Stimulated activated CD4-positive, alpha-beta T cell treated with anti-CD3 and anti-CD28 coated beads, Interleukin-1b, Interleukin-23, amount 100 ng/mL, for 4 hours (primary cell): ENCODE measurements at regions not wholly inside any gene's neighbourhood (a gene's known extent, or its start where the extent isn't known, plus 50 kb on each side); places are given as distances from the start of the nearest gene placed in this dataset.
"Not testable (repeated sequence)": the region's sequence is repeated elsewhere in the genome, so short reads cannot be mapped to it uniquely, and the experiment has no call there.

Source experiments
- DNase-seq, 2 donors: peaks; one replicate each; pipeline ENCODE4 v3.0.0-alpha.2; 2020; ENCODE audit warnings: low read depth in 2 of 2

GRCh38 chr22:23500508-23501260 is 79.4 kb downstream of the IGLL1 start:
- no peak for DNase-seq

- DNase-seq, result no peak
Observed at GRCh38 chr22:23499845-23500500, 80.1 kb downstream of the IGLL1 start.

- DNase-seq, result no peak
Observed at GRCh38 chr22:23498811-23499798, 81.0 kb downstream of the IGLL1 start.

- not testable (repeated sequence) for DNase-seq
Observed at GRCh38 chr22:23497889-23498288, 82.2 kb downstream of the IGLL1 start.

GRCh38 chr22:23497016-23497885 is 82.8 kb downstream of the IGLL1 start:
- no peak for DNase-seq

- DNase-seq, result no peak
Observed at GRCh38 chr22:23496445-23496833, 83.7 kb downstream of the IGLL1 start.

GRCh38 chr22:23495614-23496444 is 84.3 kb downstream of the IGLL1 start:
- no peak for DNase-seq

- no peak for DNase-seq
Observed at GRCh38 chr22:23494930-23495266, 85.2 kb downstream of the IGLL1 start.

GRCh38 chr22:23485490-23485889 is 94.6 kb downstream of the IGLL1 start:
- no peak for DNase-seq

GRCh38 chr22:23484651-23485050 is 95.4 kb downstream of the IGLL1 start:
- no peak for DNase-seq

- no peak for DNase-seq
Observed at GRCh38 chr22:23481369-23481768, 98.7 kb downstream of the IGLL1 start.

GRCh38 chr22:23478175-23478574 is 101.9 kb downstream of the IGLL1 start:
- DNase-seq, result no peak

GRCh38 chr22:23474531-23474930 is 105.6 kb downstream of the IGLL1 start:
- DNase-seq, result not testable (repeated sequence)

- DNase-seq, result no peak
Observed at GRCh38 chr22:23473901-23474300, 106.2 kb downstream of the IGLL1 start.

- DNase-seq, result not testable (repeated sequence)
Observed at GRCh38 chr22:23472376-23472775, 107.7 kb downstream of the IGLL1 start.

GRCh38 chr22:23471698-23472097 is 108.4 kb downstream of the IGLL1 start:
- DNase-seq, result no peak

- DNase-seq, result no peak
Observed at GRCh38 chr22:23470811-23471389, 109.2 kb downstream of the IGLL1 start.

- no peak for DNase-seq
Observed at GRCh38 chr22:23467721-23468294, 112.3 kb downstream of the IGLL1 start.

- no peak for DNase-seq
Observed at GRCh38 chr22:23466351-23466750, 113.7 kb downstream of the IGLL1 start.

GRCh38 chr22:23464796-23465195 is 115.3 kb downstream of the IGLL1 start:
- DNase-seq, result not testable (repeated sequence)
